ENCODE measurements at regions not wholly inside any gene's neighbourhood (a gene's known extent, or its start where the extent isn't known, plus 50 kb on each side); places are given as distances from the start of the nearest gene placed in this dataset.

- TF ChIP-seq POLR2AphosphoS5 (IDR thresholded peaks at IDR 0.05) (no peak), CTCF (IDR thresholded peaks at IDR 0.05) (no peak), POLR2A (IDR thresholded peaks at IDR 0.05) (no peak)
- H3K4me1 ChIP-seq, result no peaks in the 10 kb centered on the region
- H3K4me3 ChIP-seq, result no peak overlapping the region
- intact Hi-C loops (cut with DNase I; ENCODE audit: low total_unique reads), result no loop called here
- H3K27ac ChIP-seq, result no peak overlapping the region
- DNase-seq (ENCODE audit: low spot score in 2 of 2), result no peak
- H3K36me3 ChIP-seq, result no peaks in the 10 kb centered on the region
- no peaks in the 10 kb centered on the region for H3K9me3 ChIP-seq
- H3K27me3 ChIP-seq, result no peaks in the 10 kb centered on the region
Measured at GRCh38 chr2:117339980-117340379, 474.5 kb upstream of the DDX18 start.

- H3K4me3 ChIP-seq, result no peak overlapping the region
- no peaks in the 10 kb centered on the region for H3K4me1 ChIP-seq
- no peak for TF ChIP-seq POLR2AphosphoS5 (IDR thresholded peaks at IDR 0.05)
- TF ChIP-seq POLR2A (IDR thresholded peaks at IDR 0.05), result no peak
- TF ChIP-seq CTCF (IDR thresholded peaks at IDR 0.05), result no peak
- no peak overlapping the region for H3K27ac ChIP-seq
- H3K36me3 ChIP-seq, result no peaks in the 10 kb centered on the region
- no peaks in the 10 kb centered on the region for H3K27me3 ChIP-seq
- intact Hi-C loops (cut with DNase I; ENCODE audit: low total_unique reads), result no loop called here
- no peak for DNase-seq (ENCODE audit: low spot score in 2 of 2)
- H3K9me3 ChIP-seq, result no peaks in the 10 kb centered on the region
Measured at GRCh38 chr2:117341690-117342089, 472.8 kb upstream of the DDX18 start.

GRCh38 chr2:117342415-117342814 lies 472.1 kb upstream of the DDX18 start:
- TF ChIP-seq POLR2A (IDR thresholded peaks at IDR 0.05) (no peak), POLR2AphosphoS5 (IDR thresholded peaks at IDR 0.05) (no peak), CTCF (IDR thresholded peaks at IDR 0.05) (no peak)
- Histone ChIP-seq H3K36me3 (no peaks in the 10 kb centered on the region), H3K4me1 (no peaks in the 10 kb centered on the region), H3K27ac (no peak overlapping the region), H3K9me3 (no peaks in the 10 kb centered on the region), H3K4me3 (no peak overlapping the region), H3K27me3 (no peaks in the 10 kb centered on the region)
- DNase-seq (ENCODE audit: low spot score in 2 of 2), result no peak
- intact Hi-C loops (cut with DNase I; ENCODE audit: low total_unique reads), result no loop called here

GRCh38 chr2:117349687-117350086 lies 464.8 kb upstream of the DDX18 start:
- Histone ChIP-seq H3K36me3 (no peaks in the 10 kb centered on the region), H3K9me3 (no peaks in the 10 kb centered on the region), H3K27ac (no peak overlapping the region), H3K4me3 (no peak overlapping the region), H3K4me1 (no peaks in the 10 kb centered on the region), H3K27me3 (no peaks in the 10 kb centered on the region)
- TF ChIP-seq POLR2AphosphoS5 (IDR thresholded peaks at IDR 0.05) (no peak), CTCF (IDR thresholded peaks at IDR 0.05) (no peak), POLR2A (IDR thresholded peaks at IDR 0.05) (no peak)
- DNase-seq (ENCODE audit: low spot score in 2 of 2), result no peak
- intact Hi-C loops (cut with DNase I; ENCODE audit: low total_unique reads), result loop anchor here (10.0 kb wide), 1 partner anchor 1325 kb away; no protein-coding TSS in a partner anchor

- DNase-seq (ENCODE audit: low spot score in 2 of 2), result no peak
- Histone ChIP-seq H3K27me3 (no peaks in the 10 kb centered on the region), H3K4me1 (no peaks in the 10 kb centered on the region), H3K36me3 (no peaks in the 10 kb centered on the region), H3K27ac (no peak overlapping the region), H3K9me3 (no peaks in the 10 kb centered on the region), H3K4me3 (no peak overlapping the region)
- intact Hi-C loops (cut with DNase I; ENCODE audit: low total_unique reads), result loop anchor here (10.0 kb wide), 1 partner anchor 1323 kb away; no protein-coding TSS in a partner anchor
- TF ChIP-seq POLR2A (IDR thresholded peaks at IDR 0.05) (no peak), CTCF (IDR thresholded peaks at IDR 0.05) (no peak), POLR2AphosphoS5 (IDR thresholded peaks at IDR 0.05) (no peak)
Measured at GRCh38 chr2:117351396-117351795, 463.1 kb upstream of the DDX18 start.
